AG08395 (cell line): ENCODE measurements at regions not wholly inside any gene's neighbourhood (a gene's known extent, or its start where the extent isn't known, plus 50 kb on each side); places are given as distances from the start of the nearest gene placed in this dataset.
"Not testable (repeated sequence)": the region's sequence is repeated elsewhere in the genome, so short reads cannot be mapped to it uniquely, and the experiment has no call there.

ENCODE experiments used
- DNase-seq: peaks from one replicate; pipeline ENCODE4 v3.0.0; 2012; ENCODE audit warnings: mixed read lengths, low spot score

- DNase-seq: no peak
Observed at GRCh38 chr6:86255973-86256372, 613.3 kb upstream of the SYNCRIP start.

DNA sequence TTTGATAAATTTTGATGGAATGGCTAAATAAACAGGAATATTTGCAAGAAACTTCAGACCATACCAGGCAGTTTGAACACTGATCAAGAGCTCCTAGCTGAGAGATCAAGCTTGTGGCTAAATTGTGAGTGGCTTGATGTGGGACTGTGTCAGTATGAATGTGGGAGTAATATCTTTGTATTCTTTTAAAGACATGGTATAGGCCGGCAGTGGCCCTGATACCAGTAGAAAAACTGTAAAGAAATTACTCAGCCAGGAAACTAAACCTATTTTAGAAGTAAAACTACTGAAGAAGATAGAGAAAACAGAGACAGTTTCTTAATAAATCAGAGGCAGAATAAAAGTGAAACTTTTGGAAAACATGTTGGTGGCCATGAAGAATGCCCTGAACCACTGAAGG, 608.4 kb upstream of the SYNCRIP start:
- DNase-seq: no peak

- no peak for DNase-seq
Observed at GRCh38 chr6:86217906-86218305, 575.2 kb upstream of the SYNCRIP start.

DNA sequence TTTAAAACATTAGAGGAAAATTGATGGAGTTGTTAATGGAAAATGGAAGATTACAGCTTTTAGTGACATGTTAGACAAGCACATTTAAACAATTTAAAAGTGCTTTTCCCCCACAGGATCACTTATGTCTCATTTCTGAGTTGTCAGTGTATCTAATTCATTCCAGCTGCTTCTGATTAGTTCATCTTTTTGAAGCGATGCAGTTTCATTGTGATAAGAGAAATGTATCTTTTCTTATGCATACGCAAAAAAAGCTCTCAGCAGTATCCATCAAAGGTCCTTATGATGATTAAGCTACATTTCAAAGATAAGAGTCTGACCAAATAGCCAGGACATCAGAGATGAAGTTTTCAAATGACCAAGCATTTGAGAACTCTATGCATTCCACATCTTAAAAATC, 572.6 kb upstream of the SYNCRIP start:
- no peak for DNase-seq

DNA sequence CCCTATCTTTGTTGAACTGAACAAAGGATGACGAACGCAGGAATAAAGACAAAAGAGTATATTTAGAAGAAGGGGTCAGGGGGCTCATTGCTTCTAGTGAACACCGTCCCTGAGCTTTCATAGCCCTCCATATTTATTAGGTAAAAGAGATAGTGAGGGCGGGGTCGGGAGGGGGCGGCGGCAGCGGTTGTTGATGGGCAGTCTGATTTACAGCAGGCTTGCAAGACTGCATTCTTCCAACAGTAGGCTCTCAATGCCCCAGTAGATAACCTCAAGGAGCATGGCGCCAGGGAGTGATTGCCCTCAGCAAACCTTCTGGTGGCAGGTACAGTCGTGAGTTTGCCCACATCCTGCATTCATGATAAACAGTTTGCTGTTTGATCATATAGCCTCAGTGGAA, 563.3 kb upstream of the SYNCRIP start:
- no peak for DNase-seq

- no peak for DNase-seq
Observed at GRCh38 chr6:86203044-86203443, 560.4 kb upstream of the SYNCRIP start.

DNA sequence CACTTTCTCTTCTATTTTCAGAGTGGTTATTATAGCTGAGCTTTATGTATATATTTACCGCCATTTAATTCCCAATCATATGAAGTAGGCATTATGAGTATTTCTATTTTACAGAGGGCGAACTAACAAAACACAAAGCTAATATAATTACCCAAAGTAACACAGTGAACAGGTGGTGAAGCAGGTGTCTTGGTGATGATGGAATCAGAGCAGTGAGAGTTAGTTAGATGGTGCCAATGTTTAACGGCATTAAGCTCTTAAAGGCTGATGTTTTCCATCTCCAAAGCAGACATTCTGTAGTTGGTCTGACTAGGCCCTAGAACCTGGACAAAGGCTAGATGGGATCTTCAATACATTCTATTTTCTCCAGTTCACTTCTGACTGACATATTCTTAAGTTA, 551.1 kb upstream of the SYNCRIP start:
- DNase-seq: no peak

- no peak for DNase-seq
Observed at GRCh38 chr6:86192123-86192522, 549.4 kb upstream of the SYNCRIP start.

DNA sequence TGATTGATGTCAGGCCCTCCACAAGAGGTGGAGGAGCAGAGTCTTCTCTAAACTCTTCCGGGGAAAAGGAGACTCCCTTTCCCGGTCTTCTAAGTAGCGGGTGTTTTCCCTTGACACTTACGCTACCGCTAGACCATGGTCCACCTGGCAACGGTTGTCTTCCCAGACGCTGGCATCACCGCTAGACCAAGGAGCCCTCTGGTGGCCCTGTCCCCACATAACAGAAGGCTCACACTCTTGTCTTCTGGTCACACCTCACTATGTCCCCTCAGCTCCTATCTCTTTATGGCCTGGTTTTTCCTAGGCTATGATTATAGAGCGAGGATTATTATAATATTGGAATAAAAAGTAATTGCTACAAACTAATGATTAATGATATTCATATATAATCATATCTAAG, 532.5 kb upstream of the SYNCRIP start:
- DNase-seq: not testable (repeated sequence)

- no peak for DNase-seq
Observed at GRCh38 chr6:86154852-86155251, 512.2 kb upstream of the SYNCRIP start.

GRCh38 chr6:86153521-86153920, 510.8 kb upstream of the SYNCRIP start:
- DNase-seq: no peak

DNA sequence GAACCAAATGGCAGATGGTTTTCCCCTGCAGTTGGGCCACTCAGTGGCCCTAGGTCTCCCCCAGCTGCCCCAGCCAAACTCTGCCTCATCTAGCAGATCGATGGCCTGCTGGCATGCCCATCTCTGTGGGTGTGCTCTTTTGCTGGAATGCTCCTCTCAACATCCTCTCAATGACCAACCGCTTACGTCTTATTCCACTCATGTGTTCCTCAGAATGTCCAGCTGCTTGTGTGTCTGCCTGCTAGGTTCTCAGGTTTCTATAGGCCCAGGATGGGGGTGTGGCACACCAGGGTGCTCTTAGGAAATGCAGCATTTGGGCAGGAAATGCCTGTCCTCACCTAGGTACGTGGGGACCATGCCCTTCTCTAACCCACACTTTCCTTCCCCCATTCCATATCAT, 509.9 kb upstream of the SYNCRIP start:
- no peak for DNase-seq

DNA sequence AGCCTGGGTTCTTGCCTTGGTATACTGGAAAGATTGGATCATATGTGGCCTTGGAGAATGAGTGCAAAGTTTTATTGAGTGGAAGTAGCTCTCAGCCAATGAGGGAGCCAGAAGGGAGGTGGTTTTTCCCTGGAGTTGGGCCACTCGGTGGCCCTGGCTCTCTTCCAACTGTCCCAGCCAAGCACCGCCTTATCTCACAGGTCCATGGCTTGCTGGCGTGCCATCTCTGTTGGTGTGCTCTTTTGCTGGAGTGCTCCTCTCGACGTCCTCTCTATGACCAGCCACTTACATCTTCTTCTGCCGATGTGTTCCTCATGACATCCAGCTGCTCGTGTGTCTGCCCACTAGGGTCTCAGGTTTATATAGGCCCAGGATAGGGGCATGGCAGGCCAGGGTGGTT, 505.9 kb upstream of the SYNCRIP start:
- no peak for DNase-seq

DNA sequence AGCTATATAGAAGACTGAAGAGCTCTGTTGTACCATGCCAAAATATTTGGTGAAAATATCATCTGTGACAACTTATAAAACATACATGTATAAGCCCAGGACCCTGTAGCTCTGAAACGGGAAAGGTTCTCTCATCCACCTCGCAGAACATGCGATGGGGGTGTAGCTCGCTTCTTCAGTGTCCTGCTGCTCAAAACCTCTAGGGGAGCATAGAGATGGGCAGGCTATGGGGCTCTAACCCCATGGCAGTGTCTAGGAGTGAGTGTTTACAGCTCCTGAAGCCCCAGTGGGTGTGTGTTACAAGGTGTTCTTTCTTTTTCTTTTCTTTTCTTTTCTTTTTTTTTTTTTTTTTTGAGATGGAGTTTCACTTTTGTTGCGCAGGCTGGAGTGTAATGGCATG, 505.2 kb upstream of the SYNCRIP start:
- no peak for DNase-seq

DNA sequence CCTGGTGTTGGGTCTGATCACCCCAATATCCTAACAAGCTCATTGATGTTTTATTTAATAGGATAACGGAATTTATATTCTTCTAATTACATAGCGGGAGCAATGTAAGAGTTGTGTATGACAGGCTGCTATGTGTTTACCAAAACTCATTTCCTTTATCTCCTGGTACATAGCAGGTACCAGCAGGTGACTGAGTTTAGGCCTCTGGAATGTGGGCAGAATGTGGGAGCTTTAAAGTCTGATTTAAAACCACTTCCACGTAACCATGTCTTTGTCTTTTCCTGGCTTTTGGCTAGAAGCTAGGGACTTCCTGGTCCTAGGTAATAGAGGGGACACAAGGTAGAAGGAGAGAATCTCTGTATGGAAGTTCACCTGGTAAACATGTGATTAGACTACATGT, 504.6 kb upstream of the SYNCRIP start:
- no peak for DNase-seq

GRCh38 chr6:86146751-86147150, 504.1 kb upstream of the SYNCRIP start:
- not testable (repeated sequence) for DNase-seq

- no peak for DNase-seq
Observed at GRCh38 chr6:86142326-86142725, 499.6 kb upstream of the SYNCRIP start.

DNA sequence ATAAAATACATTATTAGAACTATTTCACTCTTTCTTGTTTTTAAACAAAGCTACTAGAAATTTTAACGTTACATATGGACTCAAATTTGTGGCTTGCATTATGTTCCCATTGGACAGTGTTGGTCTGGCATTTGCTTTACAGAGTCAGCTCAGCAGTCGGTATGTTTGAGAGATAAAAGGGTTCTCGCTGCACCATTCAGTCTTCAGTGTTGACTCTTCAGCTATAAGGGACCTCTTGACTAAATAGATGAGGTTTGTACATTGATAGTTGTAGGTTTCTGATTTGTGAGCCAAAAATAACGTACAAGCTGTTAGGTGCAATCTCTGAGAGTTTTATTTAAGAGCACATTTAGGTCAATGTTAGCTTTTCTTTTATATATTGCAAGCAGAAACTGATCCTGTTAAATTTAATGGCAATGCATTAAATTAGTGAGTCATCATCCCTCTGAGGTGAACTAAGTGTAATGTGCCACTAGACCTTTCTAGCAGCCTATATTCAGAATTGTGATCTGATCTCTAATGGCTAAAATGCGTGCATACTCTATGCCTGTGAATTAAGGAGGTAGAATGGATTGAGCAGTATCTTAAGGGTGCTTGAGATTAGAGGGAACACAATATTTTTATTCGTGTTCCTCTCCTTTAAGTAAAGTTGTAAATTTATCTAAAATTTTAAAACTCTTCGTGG, 485.6 kb upstream of the SYNCRIP start:
- DNase-seq: no peak

DNA sequence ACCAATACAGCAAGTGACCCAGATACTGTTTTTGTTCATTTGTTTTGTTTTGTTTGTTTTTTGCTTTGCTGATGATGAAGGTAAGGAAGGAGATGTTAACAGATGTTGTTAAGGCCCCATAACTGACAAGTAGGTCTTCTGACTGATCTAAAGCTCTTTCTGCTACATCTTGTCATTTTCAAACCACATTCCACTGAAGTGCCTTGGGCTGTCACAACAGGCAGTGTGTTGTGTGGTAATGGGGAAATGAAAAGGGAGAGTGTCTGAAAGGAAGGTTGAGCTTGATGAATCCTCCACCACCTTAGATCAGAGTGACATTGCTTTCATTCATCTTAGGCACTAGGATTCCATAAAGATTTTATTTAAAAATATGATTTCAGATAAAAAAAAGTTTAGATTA, 479.4 kb upstream of the SYNCRIP start:
- no peak for DNase-seq

DNA sequence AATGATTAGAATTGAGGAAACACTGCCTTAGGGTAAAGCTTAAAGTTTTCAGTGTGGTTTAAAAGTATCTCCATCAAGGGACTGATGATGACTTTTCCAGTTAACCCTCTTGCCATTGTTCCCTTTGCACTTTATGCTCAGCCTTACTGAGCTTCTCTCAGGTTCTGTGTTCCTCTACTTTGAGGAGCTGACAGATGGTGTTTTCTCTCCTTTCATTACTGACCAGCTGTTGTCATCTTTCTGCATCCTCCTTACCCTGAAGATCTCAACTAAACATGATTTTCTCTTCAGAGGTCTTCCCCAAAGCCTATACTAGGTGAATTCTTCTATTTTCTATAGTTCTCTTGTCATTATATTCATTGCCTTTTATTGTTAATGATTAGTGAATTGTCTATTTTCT, 475.6 kb upstream of the SYNCRIP start:
- DNase-seq: no peak

- no peak for DNase-seq
Observed at GRCh38 chr6:86107985-86108384, 465.3 kb upstream of the SYNCRIP start.

GRCh38 chr6:86087954-86088353, 445.3 kb upstream of the SYNCRIP start:
- no peak for DNase-seq

DNA sequence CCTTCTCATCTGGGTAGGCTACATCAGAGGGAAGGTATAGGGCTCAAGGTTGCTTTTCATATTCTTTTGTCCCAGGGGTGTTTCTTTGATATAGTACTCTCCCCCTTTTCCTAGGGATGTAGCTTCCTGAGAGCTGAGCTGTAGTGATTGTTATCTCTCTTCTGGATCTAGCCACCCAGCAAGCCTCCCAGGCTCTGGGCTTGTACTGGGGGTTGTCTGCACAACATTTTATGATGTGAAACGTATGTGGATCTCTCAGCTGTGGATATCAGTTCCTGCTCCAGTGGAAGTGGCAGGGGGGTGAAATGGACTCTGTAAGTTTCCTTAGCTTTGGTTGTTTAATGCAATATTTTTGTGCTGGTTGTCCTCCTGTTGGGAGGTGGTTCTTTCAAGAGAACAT, 437.3 kb upstream of the SYNCRIP start:
- no peak for DNase-seq

DNA sequence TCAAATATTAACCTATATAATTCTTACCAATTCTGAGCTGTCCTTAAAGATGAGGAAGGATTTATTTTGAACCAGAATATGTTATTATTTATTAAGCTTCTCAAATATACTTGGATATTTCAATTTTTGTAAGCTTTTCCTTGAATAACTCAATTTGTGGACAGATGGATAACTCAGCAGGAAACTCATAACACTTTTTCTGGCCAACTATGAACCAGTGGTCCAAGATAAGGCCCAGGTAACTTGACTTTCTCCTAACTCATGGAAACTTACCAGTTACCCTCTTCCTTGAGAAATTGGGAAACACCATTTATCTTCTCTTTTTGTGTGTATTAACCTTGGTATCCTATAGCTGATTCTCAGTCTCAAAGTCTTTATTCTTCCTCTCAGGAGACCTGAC, 427.5 kb upstream of the SYNCRIP start:
- DNase-seq: no peak

GRCh38 chr6:86065002-86065401, 422.3 kb upstream of the SYNCRIP start:
- not testable (repeated sequence) for DNase-seq
